Type B pancreatic cell (in vitro differentiated cells): ENCODE measurements at regions not wholly inside any gene's neighbourhood (a gene's known extent, or its start where the extent isn't known, plus 50 kb on each side); places are given as distances from the start of the nearest gene placed in this dataset.

Experiments used
- DNase-seq: peaks from one replicate; pipeline ENCODE4 v3.0.0; 2021; ENCODE audit warnings: mixed read lengths; ENCODE audit not compliant: unreplicated experiment; ENCODE audit errors: extremely low spot score
- H3K27ac Mint-ChIP-seq: 2 replicates; pipeline ENCODE4 v1.8.0; 2021; ENCODE audit warnings: mild to moderate bottlenecking, mixed read lengths
- H3K27me3 Mint-ChIP-seq: 2 replicates; pipeline ENCODE4 v1.8.0; 2021; ENCODE audit warnings: mixed read lengths
- H3K36me3 Mint-ChIP-seq: 2 replicates; pipeline ENCODE4 v1.8.0; 2021; ENCODE audit warnings: mixed read lengths
- H3K4me1 Mint-ChIP-seq: one replicate; pipeline ENCODE4 v1.8.0; 2021; ENCODE audit warnings: mixed read lengths; ENCODE audit not compliant: unreplicated experiment
- H3K4me3 Mint-ChIP-seq: 2 replicates; pipeline ENCODE4 v1.8.0; 2021; ENCODE audit warnings: mild to moderate bottlenecking, mixed read lengths
- H3K9me3 Mint-ChIP-seq: 2 replicates; pipeline ENCODE4 v1.8.0; 2021; ENCODE audit warnings: mixed read lengths
- CTCF ChIP-seq: fragments of 200-600 bp; sonication (generic); conservative IDR thresholded peaks from 2 replicates; pipeline ENCODE4 v1.5.0; 2021; ENCODE audit warnings: antibody characterized with exemption, mild to moderate bottlenecking

GRCh38 chr5:159772698-159773061 is 143.6 kb upstream of the ADRA1B start:
- Mint-ChIP-seq H3K4me1 (no peaks in the 10 kb centered on the region), H3K36me3 (no peaks in the 10 kb centered on the region), H3K4me3 (peak overlapping the region; percentile 74), H3K27ac (peak overlapping the region; percentile 5), H3K27me3 (peaks cover 40% of the 10 kb centered on the region), H3K9me3 (peaks cover 1% of the 10 kb centered on the region)
- no peak for DNase-seq
- no peak for TF ChIP-seq CTCF

GRCh38 chr5:159773062-159773924 is 143.0 kb upstream of the ADRA1B start:
- Mint-ChIP-seq H3K36me3 (no peaks in the 10 kb centered on the region), H3K4me1 (no peaks in the 10 kb centered on the region), H3K4me3 (peak overlapping the region; percentile 80), H3K9me3 (peaks cover 5% of the 10 kb centered on the region), H3K27ac (peak overlapping the region; percentile 5), H3K27me3 (peaks cover 44% of the 10 kb centered on the region)
- TF ChIP-seq CTCF, result peak; percentile 33
- DNase-seq, result no peak

- Mint-ChIP-seq H3K27ac (peak overlapping the region; percentile 10), H3K9me3 (peaks cover 5% of the 10 kb centered on the region), H3K4me1 (no peaks in the 10 kb centered on the region), H3K4me3 (no peak overlapping the region), H3K27me3 (peaks cover 44% of the 10 kb centered on the region), H3K36me3 (no peaks in the 10 kb centered on the region)
- DNase-seq, result no peak
- TF ChIP-seq CTCF, result no peak
Observed at GRCh38 chr5:159774476-159775031, 141.7 kb upstream of the ADRA1B start.

GRCh38 chr5:159775890-159776289 is 140.4 kb upstream of the ADRA1B start:
- peaks cover 5% of the 10 kb centered on the region for H3K9me3 Mint-ChIP-seq
- TF ChIP-seq CTCF, result no peak
- H3K4me1 Mint-ChIP-seq, result no peaks in the 10 kb centered on the region
- H3K4me3 Mint-ChIP-seq, result no peak overlapping the region
- H3K36me3 Mint-ChIP-seq, result no peaks in the 10 kb centered on the region
- peaks cover 44% of the 10 kb centered on the region for H3K27me3 Mint-ChIP-seq
- no peak overlapping the region for H3K27ac Mint-ChIP-seq
- no peak for DNase-seq

- peaks cover 5% of the 10 kb centered on the region for H3K9me3 Mint-ChIP-seq
- no peaks in the 10 kb centered on the region for H3K36me3 Mint-ChIP-seq
- peaks cover 44% of the 10 kb centered on the region for H3K27me3 Mint-ChIP-seq
- no peaks in the 10 kb centered on the region for H3K4me1 Mint-ChIP-seq
- no peak overlapping the region for H3K27ac Mint-ChIP-seq
- H3K4me3 Mint-ChIP-seq, result no peak overlapping the region
- no peak for DNase-seq
- TF ChIP-seq CTCF, result no peak
Observed at GRCh38 chr5:159777049-159777660, 139.1 kb upstream of the ADRA1B start.
